Lung (tissue), 11 donors: ENCODE measurements at regions not wholly inside any gene's neighbourhood (a gene's known extent, or its start where the extent isn't known, plus 50 kb on each side); places are given as distances from the start of the nearest gene placed in this dataset.

Source experiments
- ATAC-seq: fragments of 200-7000 bp; cut with Tn5 transposase; one replicate; pipeline ENCODE4 v1.9.1; 2020; ENCODE audit warnings: moderate number of reproducible peaks; ENCODE audit not compliant: insufficient read depth, low FRiP score
- DNase-seq, 3 donors: peaks; one replicate each; pipeline ENCODE4 v3.0.0-alpha.2; 2013 to 2017
- H3K27ac ChIP-seq, 2 donors: one replicate each; pipeline ENCODE4 v1.5.1; 2013; ENCODE audit warnings: mild to moderate bottlenecking in 2 of 2, moderate library complexity in 2 of 2, control low read depth in 1 of 2, inconsistent platforms in 1 of 2, low read depth in 1 of 2, low read length in 1 of 2
- H3K27me3 ChIP-seq, 3 donors: one replicate each; pipeline ENCODE4 v1.5.1; 2013; ENCODE audit warnings: low read length in 2 of 3; ENCODE audit not compliant: control insufficient read depth in 3 of 3, insufficient read depth in 3 of 3
- H3K36me3 ChIP-seq, 4 donors: one replicate each; pipeline ENCODE4 v1.5.1; 2013; ENCODE audit warnings: low read length in 4 of 4, mild to moderate bottlenecking in 1 of 4, moderate library complexity in 1 of 4; ENCODE audit not compliant: control insufficient read depth in 4 of 4, insufficient read depth in 4 of 4
- H3K4me1 ChIP-seq, 5 donors: one replicate each; pipeline ENCODE4 v1.5.1; 2013; ENCODE audit warnings: low read length in 5 of 5, mild to moderate bottlenecking in 2 of 5, moderate library complexity in 1 of 5; ENCODE audit not compliant: control insufficient read depth in 5 of 5, insufficient read depth in 5 of 5
- H3K4me3 ChIP-seq: one replicate; pipeline ENCODE4 v1.5.1; 2013; ENCODE audit warnings: mild to moderate bottlenecking, control low read depth, moderate library complexity
- H3K9ac ChIP-seq, 2 donors: one replicate each; pipeline ENCODE4 v1.5.1; 2013; ENCODE audit warnings: low read length in 2 of 2, control low read depth in 1 of 2; ENCODE audit not compliant: insufficient read depth in 1 of 2
- H3K9me3 ChIP-seq, 4 donors: one replicate each; pipeline ENCODE4 v1.5.1; 2013; ENCODE audit warnings: low read length in 3 of 4, mild to moderate bottlenecking in 1 of 4, moderate library complexity in 1 of 4; ENCODE audit not compliant: control insufficient read depth in 4 of 4, insufficient read depth in 3 of 4
- WGBS, 2 donors: extraction: QIAGEN DNeasy Blood & Tissue Kit; methylation state at CpG; one replicate each; pipeline ENCODE4 v1.1.7; 2013; 5-methylcytosine and 5-hydroxymethylcytosine counted together
- TF ChIP-seq, protein P1 (sequence below): IDR thresholded peaks from 2 replicates; pipeline ENCODE4 v1.5.1; 2012; ENCODE audit warnings: mild to moderate bottlenecking; ENCODE audit errors: control extremely low read depth, extremely low read depth
- donor health status: control.
- donor health status: control.
- donor health status: Bipolar disorder and iron deficiency.
- donor health status: healthy.
- donor health status: DM: yes; HTN: yes; CAD: no.

DNA sequence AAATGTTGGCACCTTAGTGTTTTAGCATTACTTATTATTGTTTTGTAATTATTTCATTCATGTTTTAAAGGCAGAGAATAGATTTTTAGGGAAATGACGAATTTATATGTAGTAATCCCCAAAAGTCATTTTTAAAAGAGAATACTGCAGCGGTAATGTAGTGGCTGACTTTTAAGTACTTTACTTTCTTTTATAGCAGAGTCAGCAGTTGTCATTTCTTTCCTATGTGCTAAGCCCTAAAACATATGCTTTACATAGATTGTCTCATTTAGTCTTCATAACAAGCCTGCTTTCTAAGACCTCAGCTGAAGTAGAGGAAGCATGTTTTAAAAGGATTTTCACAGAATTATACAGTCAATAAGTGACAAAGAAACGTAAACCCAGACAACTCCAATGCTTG is 102.1 kb upstream of the PEX5L start:
- Histone ChIP-seq H3K27ac (no peak overlapping the region), H3K4me3 (no peak overlapping the region), H3K36me3 (no peaks in the 10 kb centered on the region), H3K4me1 (no peaks in the 10 kb centered on the region), H3K9me3 (no peaks in the 10 kb centered on the region), H3K27me3 (no peaks in the 10 kb centered on the region), H3K9ac (no peak overlapping the region)
- ATAC-seq = no peak
- TF ChIP-seq, protein P1, sequence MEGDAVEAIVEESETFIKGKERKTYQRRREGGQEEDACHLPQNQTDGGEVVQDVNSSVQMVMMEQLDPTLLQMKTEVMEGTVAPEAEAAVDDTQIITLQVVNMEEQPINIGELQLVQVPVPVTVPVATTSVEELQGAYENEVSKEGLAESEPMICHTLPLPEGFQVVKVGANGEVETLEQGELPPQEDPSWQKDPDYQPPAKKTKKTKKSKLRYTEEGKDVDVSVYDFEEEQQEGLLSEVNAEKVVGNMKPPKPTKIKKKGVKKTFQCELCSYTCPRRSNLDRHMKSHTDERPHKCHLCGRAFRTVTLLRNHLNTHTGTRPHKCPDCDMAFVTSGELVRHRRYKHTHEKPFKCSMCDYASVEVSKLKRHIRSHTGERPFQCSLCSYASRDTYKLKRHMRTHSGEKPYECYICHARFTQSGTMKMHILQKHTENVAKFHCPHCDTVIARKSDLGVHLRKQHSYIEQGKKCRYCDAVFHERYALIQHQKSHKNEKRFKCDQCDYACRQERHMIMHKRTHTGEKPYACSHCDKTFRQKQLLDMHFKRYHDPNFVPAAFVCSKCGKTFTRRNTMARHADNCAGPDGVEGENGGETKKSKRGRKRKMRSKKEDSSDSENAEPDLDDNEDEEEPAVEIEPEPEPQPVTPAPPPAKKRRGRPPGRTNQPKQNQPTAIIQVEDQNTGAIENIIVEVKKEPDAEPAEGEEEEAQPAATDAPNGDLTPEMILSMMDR = no peak
- WGBS, 2 donors = 53 to 79% methylated on average over 3 of the region's 3 CpGs
- DNase-seq = no peak

DNA sequence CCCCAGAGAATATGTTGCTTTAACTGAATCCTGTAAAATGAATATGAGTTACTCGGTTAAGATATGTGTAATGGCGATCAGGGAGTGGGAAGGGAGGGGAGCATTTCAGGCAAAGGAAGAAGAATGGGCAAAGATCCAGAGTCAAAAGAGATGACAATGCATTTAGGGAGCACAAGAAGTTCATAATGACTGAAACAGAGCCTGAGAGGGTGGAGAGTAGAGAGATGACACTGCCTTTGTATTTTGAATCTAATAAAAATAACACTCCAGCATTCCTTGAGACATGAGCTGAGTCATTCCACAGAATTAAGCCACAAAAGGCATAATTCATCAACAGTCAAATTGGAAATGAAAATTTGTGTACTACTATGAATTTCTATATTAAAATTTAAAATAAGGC is 105.3 kb upstream of the PEX5L start:
- H3K36me3 ChIP-seq = no peaks in the 10 kb centered on the region
- WGBS, 2 donors = 86 to 98% methylated on average over 2 of the region's 2 CpGs
- no peak overlapping the region for H3K9ac ChIP-seq
- no peaks in the 10 kb centered on the region for H3K9me3 ChIP-seq
- no peaks in the 10 kb centered on the region for H3K4me1 ChIP-seq
- H3K4me3 ChIP-seq = no peak overlapping the region
- TF ChIP-seq, protein P1 = no peak
- no peak overlapping the region for H3K27ac ChIP-seq
- H3K27me3 ChIP-seq = no peaks in the 10 kb centered on the region
- DNase-seq (no peak), ATAC-seq (no peak)

DNA sequence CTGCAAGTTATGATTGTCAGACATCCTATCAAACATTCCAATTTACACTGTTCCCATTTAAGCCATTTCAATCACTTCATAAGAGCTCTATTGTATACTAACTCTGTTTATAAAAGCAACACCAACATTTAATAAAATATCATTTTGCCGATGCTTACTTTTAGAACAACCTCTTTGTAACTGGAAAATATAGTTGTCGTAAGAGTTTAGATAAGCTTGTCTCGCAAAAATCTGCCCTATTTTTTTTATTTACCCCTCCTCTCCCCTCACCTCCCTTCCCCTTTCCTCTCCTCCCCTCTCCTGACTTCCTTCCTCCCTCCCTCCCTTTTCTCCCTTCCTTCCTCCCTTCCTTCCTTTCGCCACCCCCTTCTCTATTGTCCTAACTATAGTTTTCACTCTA is 105.7 kb upstream of the PEX5L start:
- WGBS, 2 donors = 85 to 90% methylated on average over 4 of the region's 4 CpGs
- Histone ChIP-seq H3K27ac (no peak overlapping the region), H3K4me1 (no peaks in the 10 kb centered on the region), H3K27me3 (no peaks in the 10 kb centered on the region), H3K4me3 (no peak overlapping the region), H3K36me3 (no peaks in the 10 kb centered on the region), H3K9ac (no peak overlapping the region), H3K9me3 (no peaks in the 10 kb centered on the region)
- TF ChIP-seq, protein P1 = no peak
- no peak for ATAC-seq
- DNase-seq = no peak

DNA sequence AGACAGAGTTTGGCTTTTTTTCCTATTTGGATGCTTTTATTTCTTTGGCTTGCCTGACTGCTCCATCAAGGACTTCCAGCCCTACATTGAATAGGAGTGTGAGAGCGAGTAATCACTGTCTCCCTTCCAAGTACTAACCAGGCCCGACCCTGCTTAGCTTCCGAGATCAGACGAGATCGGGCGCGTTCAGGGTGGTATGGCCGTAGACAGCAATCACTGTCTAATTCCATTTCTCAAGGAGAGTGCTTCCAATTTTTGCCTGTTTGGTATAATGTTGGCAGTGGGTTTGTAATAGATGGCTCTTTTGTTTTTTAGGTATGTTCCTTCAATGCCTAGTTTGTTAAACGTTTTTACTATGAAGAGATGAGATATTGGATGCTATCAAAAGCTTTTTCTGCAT is 125.0 kb upstream of the PEX5L start:
- Histone ChIP-seq H3K9ac (no peak overlapping the region), H3K27ac (no peak overlapping the region), H3K36me3 (no peaks in the 10 kb centered on the region), H3K4me3 (no peak overlapping the region), H3K4me1 (no peaks in the 10 kb centered on the region), H3K27me3 (no peaks in the 10 kb centered on the region), H3K9me3 (peaks cover 0 to 6% (median 0%) of the 10 kb centered on the region in 4 donors)
- TF ChIP-seq, protein P1 = no peak
- ATAC-seq (no peak), DNase-seq (no peak)
- WGBS, 2 donors = 86 to 89% methylated on average over 9 of the region's 9 CpGs
